HEK293 (cell line): ENCODE measurements at regions not wholly inside any gene's neighbourhood (a gene's known extent, or its start where the extent isn't known, plus 50 kb on each side); places are given as distances from the start of the nearest gene placed in this dataset.

Experiments used
- CTCF ChIA-PET: fragments of 350-600 bp; formaldehyde crosslinking; extraction: SDS; loops from one replicate; lab custom pipeline; 2021; ENCODE audit warnings: antibody characterized with exemption; lab: Yijun Ruan, JAX
- POLR2A ChIA-PET: fragments of 300-600 bp; formaldehyde crosslinking; extraction: SDS; loops from one replicate; lab custom pipeline; 2020; ENCODE audit warnings: antibody characterized with exemption, inconsistent platforms; lab: Yijun Ruan, JAX
- H3K27ac ChIP-seq: fragments of 200-500 bp; sonication (Bioruptor generic); 2 replicates; pipeline ENCODE4 v1.5.1; 2014; ENCODE audit warnings: low read depth, low read length, control low read depth, inconsistent platforms; ENCODE audit errors: extremely low read depth
- H3K36me3 ChIP-seq, 2 experiments: fragments of 200-500 bp in 1 of 2; sonication (Bioruptor generic) in 1 of 2; 1 replicate in 1 of 2; 2 replicates in 1 of 2; pipeline ENCODE4 v1.5.1; 2014 to 2017; ENCODE audit warnings: inconsistent platforms in 2 of 2, low read length in 2 of 2; ENCODE audit not compliant: control insufficient read depth in 2 of 2, insufficient read depth in 1 of 2
- H3K4me1 ChIP-seq: fragments of 200-500 bp; sonication (Bioruptor generic); 2 replicates; pipeline ENCODE4 v1.5.1; 2014; ENCODE audit warnings: mild to moderate bottlenecking, low read length, inconsistent platforms; ENCODE audit not compliant: control insufficient read depth, insufficient read depth
- H3K4me3 ChIP-seq: 2 replicates; pipeline ENCODE4 v1.5.1; 2011; ENCODE audit warnings: low read depth, mild to moderate bottlenecking, control low read depth, low read length, moderate library complexity
- H3K9me3 ChIP-seq: fragments of 200-500 bp; sonication (Bioruptor generic); 2 replicates; pipeline ENCODE4 v1.5.1; 2014; ENCODE audit warnings: low read depth, low read length, inconsistent platforms; ENCODE audit not compliant: control insufficient read depth, insufficient read depth
- IKZF3 ChIP-seq: fragments of 450-650 bp; IDR thresholded peaks from 2 replicates; pipeline ENCODE4 v1.5.0; 2018; ENCODE audit warnings: missing biosample characterization, mild to moderate bottlenecking, missing genetic modification characterization, moderate library complexity
- KLF1 ChIP-seq: fragments of 450-650 bp; formaldehyde crosslinking; IDR thresholded peaks from 2 replicates; pipeline ENCODE4 v1.5.1; 2016; ENCODE audit warnings: missing biosample characterization, missing genetic modification characterization
- KLF16 ChIP-seq: fragments of 450-650 bp; formaldehyde crosslinking; IDR thresholded peaks from 2 replicates; pipeline ENCODE4 v1.5.1; 2017; ENCODE audit warnings: missing biosample characterization, missing genetic modification characterization
- MYNN ChIP-seq: fragments of 450-650 bp; formaldehyde crosslinking; IDR thresholded peaks from 2 replicates; pipeline ENCODE4 v1.5.1; 2016; ENCODE audit warnings: missing biosample characterization, missing genetic modification characterization, borderline replicate concordance
- OSR2 ChIP-seq: fragments of 450-650 bp; formaldehyde crosslinking; IDR thresholded peaks from 2 replicates; pipeline ENCODE4 v1.5.1; 2016; ENCODE audit warnings: missing biosample characterization, missing genetic modification characterization
- REPIN1 ChIP-seq: fragments of 450-650 bp; formaldehyde crosslinking; IDR thresholded peaks from 2 replicates; pipeline ENCODE4 v1.5.1; 2017; ENCODE audit warnings: missing biosample characterization, missing genetic modification characterization, low read depth
- SCRT2 ChIP-seq: fragments of 450-650 bp; formaldehyde crosslinking; IDR thresholded peaks from 2 replicates; pipeline ENCODE4 v1.5.1; 2016; ENCODE audit warnings: missing biosample characterization, missing genetic modification characterization
- ZBTB10 ChIP-seq: fragments of 450-650 bp; formaldehyde crosslinking; IDR thresholded peaks from 2 replicates; pipeline ENCODE4 v1.5.1; 2016; ENCODE audit warnings: missing biosample characterization, missing genetic modification characterization
- ZBTB49 ChIP-seq: fragments of 450-650 bp; formaldehyde crosslinking; IDR thresholded peaks from 2 replicates; pipeline ENCODE4 v1.5.1; 2016; ENCODE audit warnings: missing biosample characterization, missing genetic modification characterization, low read depth
- ZFP37 ChIP-seq: fragments of 450-650 bp; formaldehyde crosslinking; IDR thresholded peaks from 2 replicates; pipeline ENCODE4 v1.5.1; 2016; ENCODE audit warnings: missing biosample characterization, missing genetic modification characterization
- ZNF24 ChIP-seq: fragments of 450-650 bp; formaldehyde crosslinking; IDR thresholded peaks from 2 replicates; pipeline ENCODE4 v1.5.1; 2016; ENCODE audit warnings: missing biosample characterization, missing genetic modification characterization
- ZNF362 ChIP-seq: fragments of 450-650 bp; formaldehyde crosslinking; IDR thresholded peaks from 2 replicates; pipeline ENCODE4 v1.5.1; 2016; ENCODE audit warnings: missing biosample characterization, missing genetic modification characterization
- ZNF398 ChIP-seq: fragments of 450-650 bp; formaldehyde crosslinking; IDR thresholded peaks from 2 replicates; pipeline ENCODE4 v1.5.1; 2017; ENCODE audit warnings: missing biosample characterization, missing genetic modification characterization
- ZNF404 ChIP-seq: fragments of 450-650 bp; formaldehyde crosslinking; IDR thresholded peaks from 2 replicates; pipeline ENCODE4 v1.5.1; 2017; ENCODE audit warnings: missing biosample characterization, missing genetic modification characterization
- ZNF449 ChIP-seq: fragments of 450-650 bp; formaldehyde crosslinking; IDR thresholded peaks from 2 replicates; pipeline ENCODE4 v1.5.1; 2017; ENCODE audit warnings: missing biosample characterization, mild to moderate bottlenecking, missing genetic modification characterization, moderate library complexity
- ZNF48 ChIP-seq: fragments of 450-650 bp; formaldehyde crosslinking; IDR thresholded peaks from 2 replicates; pipeline ENCODE4 v1.5.1; 2016; ENCODE audit warnings: missing biosample characterization, missing genetic modification characterization
- ZNF529 ChIP-seq: fragments of 450-650 bp; formaldehyde crosslinking; IDR thresholded peaks from 2 replicates; pipeline ENCODE4 v1.5.1; 2017; ENCODE audit warnings: missing genetic modification characterization, missing biosample characterization; ENCODE audit not compliant: insufficient replicate concordance
- ZNF549 ChIP-seq: fragments of 450-650 bp; IDR thresholded peaks from 2 replicates; pipeline ENCODE4 v1.5.1; 2018; ENCODE audit warnings: missing biosample characterization, missing genetic modification characterization, mild to moderate bottlenecking, inconsistent platforms, moderate library complexity
- ZNF561 ChIP-seq: fragments of 450-650 bp; IDR thresholded peaks from 2 replicates; pipeline ENCODE4 v1.5.1; 2018; ENCODE audit warnings: missing biosample characterization, missing genetic modification characterization, borderline replicate concordance
- ZNF580 ChIP-seq: fragments of 450-650 bp; formaldehyde crosslinking; IDR thresholded peaks from 2 replicates; pipeline ENCODE4 v1.5.1; 2016; ENCODE audit warnings: missing biosample characterization, missing genetic modification characterization
- ZNF639 ChIP-seq: fragments of 450-650 bp; formaldehyde crosslinking; IDR thresholded peaks from 2 replicates; pipeline ENCODE4 v1.5.1; 2016; ENCODE audit warnings: missing biosample characterization, missing genetic modification characterization
- ZNF677 ChIP-seq: fragments of 450-650 bp; IDR thresholded peaks from 2 replicates; pipeline ENCODE4 v1.5.0; 2018; ENCODE audit warnings: missing biosample characterization, mild to moderate bottlenecking, missing genetic modification characterization, moderate library complexity
- ZNF830 ChIP-seq: fragments of 450-650 bp; IDR thresholded peaks from 2 replicates; pipeline ENCODE4 v1.5.0; 2018; ENCODE audit warnings: missing biosample characterization, missing genetic modification characterization, low read depth, mild to moderate bottlenecking, moderate library complexity
- ZSCAN16 ChIP-seq: fragments of 450-650 bp; formaldehyde crosslinking; IDR thresholded peaks from 2 replicates; pipeline ENCODE4 v1.5.1; 2016; ENCODE audit warnings: missing biosample characterization, missing genetic modification characterization

GRCh38 chr10:98331885-98332284 lies 63.9 kb upstream of the LOXL4 start (continued):
- TF ChIP-seq ZNF398 (no peak), ZBTB49 (tag by site-specific recombination) (no peak), ZFP37 (no peak), KLF16 (tag by site-specific recombination) (no peak), ZNF677 (tag by site-specific recombination) (no peak), KLF1 (no peak), IKZF3 (tag by site-specific recombination) (no peak), ZSCAN16 (tag by site-specific recombination) (no peak), OSR2 (tag by site-specific recombination) (no peak), ZNF549 (tag by site-specific recombination) (no peak), ZNF639 (no peak), ZNF48 (tag by site-specific recombination) (no peak), ZNF362 (tag by site-specific recombination) (no peak), ZNF449 (no peak), REPIN1 (no peak), ZNF404 (tag by site-specific recombination) (no peak), ZNF580 (tag by site-specific recombination) (peak; percentile 39; the same call in 1 of the 2 replicates)

- TF ChIP-seq IKZF3 (tag by site-specific recombination) (no peak), SCRT2 (tag by site-specific recombination) (no peak), ZNF561 (tag by site-specific recombination) (no peak), ZNF529 (tag by site-specific recombination) (no peak), ZNF830 (tag by site-specific recombination) (no peak), ZBTB10 (tag by site-specific recombination) (no peak), ZNF24 (tag by site-specific recombination) (no peak), MYNN (tag by site-specific recombination) (no peak)
- CTCF ChIA-PET, result interaction anchor here (0.9 to 3.3 kb wide), 4 partner anchors 11 to 94 kb away, joined by 3 to 15 read pairs (median 6); no protein-coding TSS in a partner anchor
- H3K27ac ChIP-seq, result no peak overlapping the region
Measured at GRCh38 chr10:98330987-98331386, 63.0 kb upstream of the LOXL4 start.

More at GRCh38 chr10:98330987-98331386, 63.0 kb upstream of the LOXL4 start:
- Histone ChIP-seq H3K4me1 (peaks cover 7% of the 10 kb centered on the region; the same call in 1 of the 2 replicates), H3K4me3 (no peak overlapping the region), H3K36me3 (no peaks in the 10 kb centered on the region), H3K9me3 (no peaks in the 10 kb centered on the region)
- POLR2A ChIA-PET, result no interaction called here
